ENCODE measurements at regions not wholly inside any gene's neighbourhood (a gene's known extent, or its start where the extent isn't known, plus 50 kb on each side); places are given as distances from the start of the nearest gene placed in this dataset.

GRCh38 chr2:238515377-238515776 lies 88.7 kb downstream of the ASB1 start:
- DNase-seq (ENCODE audit: low read depth) = peak; percentile 79
- no peak overlapping the region for H3K4me3 ChIP-seq (ENCODE audit: low read length)
- TF ChIP-seq, protein P1, sequence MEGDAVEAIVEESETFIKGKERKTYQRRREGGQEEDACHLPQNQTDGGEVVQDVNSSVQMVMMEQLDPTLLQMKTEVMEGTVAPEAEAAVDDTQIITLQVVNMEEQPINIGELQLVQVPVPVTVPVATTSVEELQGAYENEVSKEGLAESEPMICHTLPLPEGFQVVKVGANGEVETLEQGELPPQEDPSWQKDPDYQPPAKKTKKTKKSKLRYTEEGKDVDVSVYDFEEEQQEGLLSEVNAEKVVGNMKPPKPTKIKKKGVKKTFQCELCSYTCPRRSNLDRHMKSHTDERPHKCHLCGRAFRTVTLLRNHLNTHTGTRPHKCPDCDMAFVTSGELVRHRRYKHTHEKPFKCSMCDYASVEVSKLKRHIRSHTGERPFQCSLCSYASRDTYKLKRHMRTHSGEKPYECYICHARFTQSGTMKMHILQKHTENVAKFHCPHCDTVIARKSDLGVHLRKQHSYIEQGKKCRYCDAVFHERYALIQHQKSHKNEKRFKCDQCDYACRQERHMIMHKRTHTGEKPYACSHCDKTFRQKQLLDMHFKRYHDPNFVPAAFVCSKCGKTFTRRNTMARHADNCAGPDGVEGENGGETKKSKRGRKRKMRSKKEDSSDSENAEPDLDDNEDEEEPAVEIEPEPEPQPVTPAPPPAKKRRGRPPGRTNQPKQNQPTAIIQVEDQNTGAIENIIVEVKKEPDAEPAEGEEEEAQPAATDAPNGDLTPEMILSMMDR (conservative IDR thresholded peaks at IDR 0.05; ENCODE audit: low read length) = no peak

GRCh38 chr2:238517209-238517608 lies 90.5 kb downstream of the ASB1 start:
- TF ChIP-seq, protein P1 (conservative IDR thresholded peaks at IDR 0.05; ENCODE audit: low read length) = no peak
- no peak for DNase-seq (ENCODE audit: low read depth)
- H3K4me3 ChIP-seq (ENCODE audit: low read length) = no peak overlapping the region

DNA sequence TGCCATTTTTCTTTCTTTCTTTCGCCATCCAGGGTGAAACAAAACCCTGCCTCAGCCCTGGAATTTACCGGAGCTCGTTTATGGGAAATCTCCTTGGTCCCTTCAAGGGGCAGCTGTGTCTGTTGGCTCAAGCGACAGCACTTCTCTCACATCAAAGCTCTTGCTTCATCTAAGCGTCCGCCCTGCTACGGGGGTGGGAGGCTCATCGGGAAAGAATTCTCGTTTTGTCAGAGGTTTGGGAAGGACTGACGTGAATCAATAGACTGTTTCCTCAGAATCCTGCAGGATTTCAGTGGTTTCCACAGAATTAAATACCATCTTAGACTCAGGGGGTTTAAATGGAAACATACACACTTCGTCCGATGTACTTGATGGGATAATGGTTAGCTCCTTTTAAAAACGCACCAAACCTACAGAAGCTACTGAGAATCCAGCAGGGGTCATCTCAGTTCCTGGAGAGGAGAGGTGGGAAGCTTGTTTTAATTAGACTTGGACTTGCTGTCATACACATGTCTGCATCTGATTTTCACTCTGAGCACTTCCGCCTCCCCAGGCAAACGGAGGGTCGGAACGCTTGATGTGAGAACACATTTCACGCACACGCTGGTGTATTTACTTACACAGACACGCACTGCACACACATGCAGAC lies 91.6 kb downstream of the ASB1 start:
- peak overlapping the region; percentile 43 for H3K4me3 ChIP-seq (ENCODE audit: low read length)
- peak; percentile 99 for DNase-seq (ENCODE audit: low read depth)
- TF ChIP-seq, protein P1 (conservative IDR thresholded peaks at IDR 0.05; ENCODE audit: low read length) = peak; percentile 51

GRCh38 chr2:238518821-238519186 lies 92.1 kb downstream of the ASB1 start:
- peak overlapping the region; percentile 43 for H3K4me3 ChIP-seq (ENCODE audit: low read length)
- TF ChIP-seq, protein P1 (conservative IDR thresholded peaks at IDR 0.05; ENCODE audit: low read length) = no peak
- no peak for DNase-seq (ENCODE audit: low read depth)

GRCh38 chr2:238520359-238520886 lies 93.7 kb downstream of the ASB1 start:
- no peak overlapping the region for H3K4me3 ChIP-seq (ENCODE audit: low read length)
- no peak for DNase-seq (ENCODE audit: low read depth)
- TF ChIP-seq, protein P1 (conservative IDR thresholded peaks at IDR 0.05; ENCODE audit: low read length) = no peak

GRCh38 chr2:238521002-238521401 lies 94.3 kb downstream of the ASB1 start:
- TF ChIP-seq, protein P1 (conservative IDR thresholded peaks at IDR 0.05; ENCODE audit: low read length) = no peak
- H3K4me3 ChIP-seq (ENCODE audit: low read length) = no peak overlapping the region
- DNase-seq (ENCODE audit: low read depth) = no peak

DNA sequence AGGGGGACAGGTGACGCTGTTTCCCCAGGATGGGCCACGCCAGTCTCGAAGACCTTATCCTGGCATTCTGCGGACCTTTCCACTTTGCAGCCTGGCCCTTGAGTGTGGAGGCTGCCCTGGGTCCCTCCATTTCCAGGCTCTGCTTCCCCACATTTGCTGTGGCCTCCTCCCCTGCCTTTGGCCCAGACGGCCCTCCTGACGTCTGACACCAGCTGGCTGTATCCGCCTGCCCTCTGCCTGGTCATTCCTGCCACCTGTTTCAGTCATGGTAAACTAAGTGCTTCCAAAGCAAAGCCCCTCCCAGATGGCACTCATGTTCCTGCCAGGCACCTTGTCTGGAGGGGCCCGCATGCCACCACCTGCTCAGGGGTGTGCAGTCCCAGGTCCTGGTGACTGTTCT lies 95.1 kb downstream of the ASB1 start:
- DNase-seq (ENCODE audit: low read depth) = no peak
- H3K4me3 ChIP-seq (ENCODE audit: low read length) = no peak overlapping the region
- TF ChIP-seq, protein P1 (conservative IDR thresholded peaks at IDR 0.05; ENCODE audit: low read length) = no peak

Measured in AG10803 (cell line).